ENCODE measurements at regions not wholly inside any gene's neighbourhood (a gene's known extent, or its start where the extent isn't known, plus 50 kb on each side); places are given as distances from the start of the nearest gene placed in this dataset.

DNA sequence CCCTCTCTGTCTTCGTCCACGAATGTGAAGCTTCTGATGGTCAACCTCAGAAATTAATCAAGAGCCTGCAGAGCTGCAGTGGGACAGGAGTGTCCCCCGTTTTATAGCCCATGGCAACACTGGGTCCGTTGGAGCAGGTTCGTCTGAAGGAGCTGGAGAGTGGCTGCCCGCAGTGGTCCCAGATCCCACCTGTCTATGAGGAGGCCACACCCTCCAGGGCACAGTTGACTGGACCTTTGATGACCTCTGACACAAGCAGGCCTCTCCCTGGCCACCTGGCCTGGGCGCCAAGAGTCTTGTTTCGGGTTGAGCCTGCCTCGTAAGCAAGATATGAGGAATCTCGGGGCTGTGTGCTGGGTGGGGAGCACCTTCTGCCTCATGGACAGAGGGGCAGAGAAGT, 100.7 kb upstream of the SFSWAP start:
- no peak for TF ChIP-seq POLR2A (IDR thresholded peaks at IDR 0.05; ENCODE audit: low read depth, low read length)
- TF ChIP-seq POLR2AphosphoS5 (IDR thresholded peaks at IDR 0.05; ENCODE audit: low read depth, low read length), result no peak

All from GM12892 (cell line).